ENCODE measurements at regions not wholly inside any gene's neighbourhood (a gene's known extent, or its start where the extent isn't known, plus 50 kb on each side); places are given as distances from the start of the nearest gene placed in this dataset.

- ChIA-PET POLR2A (ENCODE audit: partially characterized antibody) (no interaction called here), CTCF (ENCODE audit: partially characterized antibody) (no interaction called here)
- Histone ChIP-seq H3K79me2 (ENCODE audit: control insufficient read depth in 1 of 2, insufficient read depth in 2 of 2, low read length in 2 of 2) (no peaks in the 10 kb centered on the region), H2BK15ac (ENCODE audit: low read length) (no peak overlapping the region), H2BK12ac (ENCODE audit: low read depth, low read length) (no peak overlapping the region), H3K27ac (ENCODE audit: low read depth, low read length) (no peak overlapping the region), H3K4me2 (ENCODE audit: insufficient read depth in 1 of 2, low read depth in 2 of 2, low read length in 2 of 2) (no peak overlapping the region), H3K4me1 (replicated peaks in 1 of 4; ENCODE audit: control insufficient read depth in 3 of 4, insufficient read depth in 4 of 4, low read length in 3 of 4) (no peaks in the 10 kb centered on the region), H4K20me1 (replicated peaks in 1 of 2; ENCODE audit: control insufficient read depth in 1 of 2, insufficient read depth in 2 of 2, low read length in 2 of 2) (no peaks in the 10 kb centered on the region), H3K18ac (ENCODE audit: extremely low read depth, low read length) (no peak overlapping the region), H3K9me3 (ENCODE audit: insufficient read depth in 2 of 2, low read depth in 1 of 2, low read length in 1 of 2) (no peaks in the 10 kb centered on the region), H2AFZ (ENCODE audit: low read length) (no peak overlapping the region), H3K27me3 (replicated peaks in 1 of 4; ENCODE audit: control insufficient read depth in 3 of 4, extremely low read depth in 1 of 4, insufficient read depth in 3 of 4, low read length in 3 of 4) (no peaks in the 10 kb centered on the region), H3K56ac (replicated peaks; ENCODE audit: insufficient read length, low read depth, low read length) (no peak overlapping the region), H4K91ac (replicated peaks; ENCODE audit: insufficient read length, low read length) (no peak overlapping the region), H2BK120ac (replicated peaks; ENCODE audit: low read depth, low read length) (no peak overlapping the region), H3K4ac (replicated peaks; ENCODE audit: insufficient read length, low read depth, low read length) (no peak overlapping the region), H3K23me2 (ENCODE audit: low read depth, low read length) (no peaks in the 10 kb centered on the region), H2AK5ac (ENCODE audit: low read depth, low read length) (no peak overlapping the region), H2BK20ac (ENCODE audit: low read length) (no peak overlapping the region), H4K8ac (ENCODE audit: extremely low read depth, insufficient read depth, low read length) (no peak overlapping the region), H3K9ac (replicated peaks in 1 of 4; ENCODE audit: extremely low read depth in 1 of 4, low read depth in 3 of 4, low read length in 3 of 4) (no peak overlapping the region), H4K5ac (ENCODE audit: insufficient read length, low read depth, low read length) (no peak overlapping the region), H2BK5ac (ENCODE audit: low read depth, low read length) (no peak overlapping the region), H3K79me1 (ENCODE audit: low read depth, low read length) (no peaks in the 10 kb centered on the region), H3K23ac (ENCODE audit: insufficient read length) (no peak overlapping the region), H3K4me3 (ENCODE audit: extremely low read depth in 1 of 4, insufficient read depth in 2 of 4, low read depth in 3 of 4, low read length in 4 of 4) (no peak overlapping the region), H3K36me3 (ENCODE audit: control insufficient read depth in 2 of 4, insufficient read depth in 4 of 4, low read length in 3 of 4) (no peaks in the 10 kb centered on the region), H3K14ac (ENCODE audit: insufficient read length) (no peak overlapping the region)
- FAIRE-seq = no peak
- DNase-seq (ENCODE audit: low read depth in 1 of 2, low spot score in 2 of 2) = no peak
- 83% methylated on average over 2 of the region's 2 CpGs; no CpG with 5 or more reads in 1 of the 2 experiments for WGBS, 2 experiments (ENCODE audit: extremely low coverage in 1 of 2, insufficient coverage in 1 of 2, insufficient read length in 1 of 2, insufficient replicate concordance in 2 of 2, low coverage in 1 of 2, low lambda C conversion rate in 2 of 2, missing lambda C conversion rate in 1 of 2)
- TF ChIP-seq, protein P1, sequence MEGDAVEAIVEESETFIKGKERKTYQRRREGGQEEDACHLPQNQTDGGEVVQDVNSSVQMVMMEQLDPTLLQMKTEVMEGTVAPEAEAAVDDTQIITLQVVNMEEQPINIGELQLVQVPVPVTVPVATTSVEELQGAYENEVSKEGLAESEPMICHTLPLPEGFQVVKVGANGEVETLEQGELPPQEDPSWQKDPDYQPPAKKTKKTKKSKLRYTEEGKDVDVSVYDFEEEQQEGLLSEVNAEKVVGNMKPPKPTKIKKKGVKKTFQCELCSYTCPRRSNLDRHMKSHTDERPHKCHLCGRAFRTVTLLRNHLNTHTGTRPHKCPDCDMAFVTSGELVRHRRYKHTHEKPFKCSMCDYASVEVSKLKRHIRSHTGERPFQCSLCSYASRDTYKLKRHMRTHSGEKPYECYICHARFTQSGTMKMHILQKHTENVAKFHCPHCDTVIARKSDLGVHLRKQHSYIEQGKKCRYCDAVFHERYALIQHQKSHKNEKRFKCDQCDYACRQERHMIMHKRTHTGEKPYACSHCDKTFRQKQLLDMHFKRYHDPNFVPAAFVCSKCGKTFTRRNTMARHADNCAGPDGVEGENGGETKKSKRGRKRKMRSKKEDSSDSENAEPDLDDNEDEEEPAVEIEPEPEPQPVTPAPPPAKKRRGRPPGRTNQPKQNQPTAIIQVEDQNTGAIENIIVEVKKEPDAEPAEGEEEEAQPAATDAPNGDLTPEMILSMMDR (IDR thresholded peaks at IDR 0.05; ENCODE audit: control extremely low read depth in 1 of 3, insufficient read depth in 1 of 3, low read depth in 1 of 3, low read length in 3 of 3) = no peak
- TF ChIP-seq CHD1 (IDR thresholded peaks at IDR 0.05; ENCODE audit: low read depth, low read length) (no peak), NANOG (IDR thresholded peaks at IDR 0.05; ENCODE audit: insufficient read depth, low read depth, low read length, poor library complexity, severe bottlenecking) (no peak), POLR2AphosphoS5 (IDR thresholded peaks at IDR 0.05; ENCODE audit: low read depth, low read length) (no peak), CEBPB (IDR thresholded peaks at IDR 0.05; ENCODE audit: low read depth, low read length) (no peak), GTF2F1 (IDR thresholded peaks at IDR 0.05; ENCODE audit: borderline replicate concordance, low read depth, low read length) (no peak), KDM1A (IDR thresholded peaks at IDR 0.05; ENCODE audit: borderline replicate concordance, low read length) (no peak), BRCA1 (IDR thresholded peaks at IDR 0.05; ENCODE audit: low read depth, low read length) (no peak), ZNF274 (IDR thresholded peaks at IDR 0.05; ENCODE audit: borderline replicate concordance, extremely low read depth, low read length) (no peak), HDAC6 (IDR thresholded peaks at IDR 0.05; ENCODE audit: low read depth, low read length) (no peak), MAX (IDR thresholded peaks at IDR 0.05) (no peak), SAP30 (IDR thresholded peaks at IDR 0.05; ENCODE audit: insufficient read depth, insufficient replicate concordance, low read length) (no peak), SP1 (IDR thresholded peaks at IDR 0.05; ENCODE audit: low read depth, low read length) (no peak)
These were observed 700.7 kb upstream of the FZD8 start for GRCh38 chr10:36342781-36343180.
